GM21423 (cell line): ENCODE measurements at regions not wholly inside any gene's neighbourhood (a gene's known extent, or its start where the extent isn't known, plus 50 kb on each side); places are given as distances from the start of the nearest gene placed in this dataset.

Source experiments
- ATAC-seq: cut with Tn5 transposase; IDR thresholded peaks from one replicate; pipeline ENCODE4 v1.9.1; 2021; ENCODE audit warnings: mild to moderate bottlenecking, moderate library complexity; ENCODE audit not compliant: unreplicated experiment

DNA sequence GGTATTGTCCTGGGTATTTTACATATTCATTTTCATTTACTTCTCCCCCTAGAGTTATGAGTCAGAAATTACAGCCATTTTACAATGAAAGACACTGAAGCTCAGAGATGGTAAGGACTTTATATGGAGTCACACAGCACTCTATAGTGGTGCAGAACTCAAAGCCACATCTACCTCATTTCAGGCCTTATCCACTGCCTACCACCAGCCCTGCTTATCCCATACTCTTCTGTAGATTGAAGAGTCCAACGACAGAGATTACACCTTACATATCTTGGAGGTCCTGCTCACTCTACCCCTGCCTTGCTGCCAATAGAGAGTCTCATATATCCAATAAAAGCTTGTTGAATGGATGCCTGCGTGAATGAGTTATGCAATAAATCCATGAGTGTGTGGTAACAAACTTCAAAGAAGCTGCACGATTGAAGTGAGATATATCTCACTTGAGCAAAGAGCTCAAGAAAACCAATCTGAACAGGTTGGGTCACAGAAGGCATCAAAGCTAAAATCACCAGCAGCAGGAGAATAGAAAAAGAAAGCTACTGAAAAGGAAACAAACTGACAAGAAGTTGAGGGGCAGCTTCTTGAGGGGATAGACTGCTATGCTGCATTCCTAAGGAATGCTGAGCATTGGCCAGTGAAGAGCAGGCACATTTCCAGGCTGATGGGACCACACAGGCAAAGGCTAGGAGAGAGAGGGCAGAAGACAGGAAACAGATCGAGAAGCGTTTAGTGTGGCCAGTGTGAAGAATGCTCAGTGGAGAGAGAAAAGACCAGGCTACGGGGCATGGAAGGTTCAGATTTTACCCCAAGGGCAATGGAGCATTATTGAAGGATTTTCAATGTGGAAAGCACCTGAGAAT, 585.6 kb downstream of the DHX35 start:
- ATAC-seq, result no peak

GRCh38 chr20:39541136-39541803, 579.1 kb downstream of the DHX35 start:
- no peak for ATAC-seq

- no peak for ATAC-seq
Observed at GRCh38 chr20:39538317-39538716, 576.2 kb downstream of the DHX35 start.

DNA sequence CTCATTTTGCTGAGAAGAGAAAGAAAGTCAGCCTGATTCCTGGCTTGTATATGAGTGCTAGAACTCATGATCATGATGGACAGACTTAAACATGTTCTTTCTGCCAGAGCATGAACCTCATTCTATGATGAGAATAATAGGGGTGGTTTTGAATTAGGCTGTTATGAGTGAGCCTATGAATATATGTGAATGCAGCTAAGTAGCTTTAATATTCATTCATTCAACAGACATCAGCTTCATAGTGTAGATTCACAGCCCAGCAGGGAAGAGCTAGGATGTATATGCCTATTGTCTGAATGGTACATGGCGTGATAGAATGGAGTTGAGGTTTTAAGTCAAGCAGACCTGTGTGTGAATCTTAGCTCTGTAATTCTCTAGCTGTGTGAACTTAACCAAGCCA, 573.2 kb downstream of the DHX35 start:
- ATAC-seq, result no peak

- no peak for ATAC-seq
Observed at GRCh38 chr20:39534846-39535245, 572.7 kb downstream of the DHX35 start.

GRCh38 chr20:39533858-39534257, 571.7 kb downstream of the DHX35 start:
- ATAC-seq, result no peak

- no peak for ATAC-seq
Observed at GRCh38 chr20:39532205-39532604, 570.1 kb downstream of the DHX35 start.

DNA sequence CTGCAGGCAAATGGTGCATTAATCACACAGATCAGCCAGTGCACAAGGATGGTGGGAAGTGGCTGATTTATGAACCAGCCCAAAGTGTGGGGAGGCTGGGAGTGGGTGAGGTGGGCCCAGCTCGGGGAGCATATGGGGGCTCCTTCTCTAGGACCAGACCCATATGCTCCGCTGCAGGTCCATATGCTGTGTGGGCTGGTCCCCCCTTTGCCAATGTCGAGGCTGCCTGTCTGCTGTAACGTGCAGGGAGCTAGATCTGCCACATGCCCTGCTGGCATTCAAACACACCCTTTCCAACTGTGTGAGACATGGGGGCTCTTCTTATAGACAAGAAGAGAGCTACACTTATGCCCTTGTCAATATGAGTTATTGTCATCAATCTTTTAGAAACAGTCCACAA, 566.3 kb downstream of the DHX35 start:
- no peak for ATAC-seq

DNA sequence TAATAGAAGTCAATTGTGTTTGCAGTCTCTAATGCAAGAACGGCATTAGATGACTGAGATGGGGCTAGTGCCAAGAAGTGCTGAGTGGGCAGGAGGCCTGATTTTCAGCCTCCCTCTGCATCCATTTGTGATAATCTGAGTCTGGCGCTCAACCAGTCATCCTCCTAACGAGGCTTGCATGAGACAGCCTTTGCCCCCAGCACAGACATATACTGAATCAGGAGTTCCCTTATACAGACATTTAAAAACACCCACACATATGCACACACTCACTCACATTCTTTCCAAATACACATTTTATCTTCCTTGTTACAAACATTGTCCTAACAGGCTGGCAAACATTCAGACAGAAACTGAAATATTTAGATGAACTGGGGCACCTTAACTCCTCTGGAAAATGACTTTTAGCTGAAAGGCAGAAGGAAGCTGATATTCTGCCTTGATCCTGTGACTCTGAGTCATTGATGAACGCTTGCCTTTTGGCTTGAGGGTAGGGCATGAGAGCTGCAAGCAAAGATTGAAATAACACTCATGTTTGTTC, 562.3 kb downstream of the DHX35 start:
- ATAC-seq, result no peak

DNA sequence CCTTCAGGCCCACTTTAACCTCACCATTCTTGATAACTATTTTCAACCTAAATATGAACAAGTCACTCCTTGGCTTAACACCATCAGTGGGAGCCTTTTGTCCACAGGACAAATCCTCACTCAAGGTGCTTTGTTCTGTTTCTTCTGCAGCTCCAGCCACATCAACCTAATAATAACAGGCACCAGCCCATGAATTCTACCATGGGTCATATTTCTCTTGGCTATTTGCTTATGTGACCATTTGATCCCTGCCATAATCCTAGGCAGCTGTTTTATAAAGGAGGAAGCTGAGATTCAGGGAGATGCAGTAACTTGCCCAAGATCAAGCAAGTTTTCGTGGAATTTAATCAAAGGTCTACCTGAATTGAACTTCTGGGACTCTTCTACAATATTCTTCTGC, 561.3 kb downstream of the DHX35 start:
- ATAC-seq, result no peak

DNA sequence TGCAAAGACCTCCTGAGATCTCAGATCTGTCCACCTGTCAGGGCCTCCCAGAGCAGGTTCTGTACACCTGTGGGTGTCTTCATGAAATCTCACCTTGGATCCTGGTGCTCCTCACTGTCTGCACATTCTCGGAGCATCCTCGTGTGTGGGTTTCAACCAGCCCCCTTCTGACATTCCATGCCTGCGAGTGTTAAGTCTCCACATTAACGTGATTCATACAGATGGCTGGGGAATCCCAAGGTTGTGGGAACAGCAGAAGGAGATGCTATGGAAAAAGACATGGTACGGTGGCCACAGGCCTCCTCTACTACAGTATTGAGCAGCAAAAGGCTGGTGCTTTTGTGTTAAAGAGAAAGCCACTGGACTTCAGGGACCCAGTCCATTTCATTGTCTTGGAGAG, 556.5 kb downstream of the DHX35 start:
- ATAC-seq, result no peak

GRCh38 chr20:39516964-39517363, 554.8 kb downstream of the DHX35 start:
- ATAC-seq, result no peak

DNA sequence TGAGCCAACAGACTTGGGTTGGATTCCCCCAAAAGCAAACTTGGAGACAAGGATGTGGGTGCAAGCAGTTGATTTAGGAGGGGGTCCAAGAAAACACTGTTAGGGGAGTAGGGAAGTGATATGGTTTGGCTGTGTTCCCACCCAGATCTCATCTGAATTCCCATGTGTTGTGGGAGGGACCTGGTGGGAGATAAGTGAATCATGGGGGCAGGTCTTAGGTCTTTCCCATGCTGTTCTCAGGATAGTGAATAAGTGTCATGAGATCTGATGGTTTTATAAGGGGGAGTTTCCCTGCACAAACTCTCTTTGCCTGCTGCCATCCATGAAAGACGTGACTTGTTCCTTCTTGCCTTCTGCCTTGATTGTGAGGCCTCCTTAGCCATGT, 542.6 kb downstream of the DHX35 start:
- no peak for ATAC-seq

DNA sequence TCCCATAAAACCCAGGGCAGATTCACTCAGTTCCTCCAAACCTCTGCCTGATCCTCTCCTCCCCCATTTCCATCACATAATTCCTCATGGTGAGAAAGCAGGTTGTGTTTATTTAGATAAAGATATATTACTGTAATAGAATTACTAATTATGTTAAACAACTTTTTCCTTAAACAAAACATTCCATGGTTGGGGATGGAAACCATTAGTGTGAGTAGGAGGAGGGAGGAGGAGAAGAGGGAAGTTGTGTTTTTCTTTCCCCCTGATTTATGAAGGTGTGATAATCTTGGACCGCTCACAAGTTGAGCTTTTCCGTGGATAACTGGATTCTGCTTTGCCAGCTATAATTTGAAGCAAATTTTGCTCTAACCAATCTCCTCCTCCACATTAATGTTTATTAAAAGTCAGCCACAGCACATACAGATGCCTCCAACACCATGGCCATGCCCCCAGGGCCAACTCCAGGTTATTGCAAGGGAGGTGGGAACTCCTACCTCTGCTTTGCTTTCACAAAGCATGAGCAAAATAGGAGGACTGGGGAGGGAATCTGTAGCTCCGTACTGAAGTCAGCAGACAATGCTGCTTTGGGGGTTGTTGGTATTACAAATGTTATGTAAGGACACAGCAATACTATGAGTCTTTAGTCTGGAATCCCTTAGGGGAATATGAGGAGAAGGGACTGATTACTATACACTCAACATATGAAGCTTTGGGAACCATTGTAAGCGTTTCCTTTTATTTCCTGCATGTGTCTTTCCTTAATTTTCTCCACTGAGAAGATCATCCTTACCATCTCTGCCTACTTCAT, 542.0 kb downstream of the DHX35 start:
- ATAC-seq, result no peak

GRCh38 chr20:39492223-39492797, 530.2 kb downstream of the DHX35 start:
- ATAC-seq, result no peak

DNA sequence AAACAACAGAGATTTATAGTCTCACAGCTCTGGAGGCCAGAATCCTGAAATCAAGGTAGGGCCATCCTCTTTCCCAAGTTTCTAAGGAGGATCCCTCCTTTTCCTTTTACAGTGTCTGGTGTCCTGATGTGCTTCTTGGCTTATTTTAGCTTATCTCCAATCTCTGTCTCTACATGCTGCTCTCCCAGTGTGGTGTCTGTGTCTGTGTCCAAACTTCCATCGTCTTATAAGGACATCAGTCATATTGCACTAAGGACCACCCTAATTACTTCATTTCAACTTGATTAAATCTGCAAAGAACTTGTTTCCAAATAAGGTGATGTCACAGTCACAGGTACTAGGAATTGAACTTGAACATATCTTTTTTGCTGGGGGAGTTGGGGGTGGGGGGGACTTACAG, 529.6 kb downstream of the DHX35 start:
- ATAC-seq, result no peak

DNA sequence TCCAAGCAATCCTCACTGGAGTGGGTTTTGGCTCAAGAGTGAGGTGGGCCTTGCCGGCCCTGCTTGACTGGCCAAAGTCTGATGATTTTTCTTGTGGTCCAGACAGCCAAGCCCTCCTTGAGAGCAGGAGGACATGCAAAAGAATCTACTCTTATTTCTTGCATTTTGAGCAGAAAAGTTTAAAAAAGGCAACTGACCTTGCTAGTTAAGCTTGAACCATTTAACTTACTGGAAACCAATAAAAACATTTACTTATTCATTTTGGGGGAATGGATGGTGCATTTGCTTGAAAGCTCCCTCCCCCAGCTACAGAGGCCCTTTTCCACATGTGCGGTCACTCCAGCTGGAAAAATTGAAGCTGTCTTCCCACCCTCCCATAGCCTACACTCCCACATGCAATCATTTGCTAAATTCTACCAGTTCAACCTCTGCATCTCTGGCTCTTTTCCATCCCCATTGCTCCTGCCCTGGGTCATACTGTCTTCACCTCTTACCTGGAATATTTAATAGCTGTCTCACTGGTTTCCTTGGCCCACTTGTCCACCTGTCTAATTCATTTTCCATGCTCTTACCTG, 527.9 kb downstream of the DHX35 start:
- ATAC-seq, result no peak

- ATAC-seq, result no peak
Observed at GRCh38 chr20:39480276-39481043, 518.3 kb downstream of the DHX35 start.

DNA sequence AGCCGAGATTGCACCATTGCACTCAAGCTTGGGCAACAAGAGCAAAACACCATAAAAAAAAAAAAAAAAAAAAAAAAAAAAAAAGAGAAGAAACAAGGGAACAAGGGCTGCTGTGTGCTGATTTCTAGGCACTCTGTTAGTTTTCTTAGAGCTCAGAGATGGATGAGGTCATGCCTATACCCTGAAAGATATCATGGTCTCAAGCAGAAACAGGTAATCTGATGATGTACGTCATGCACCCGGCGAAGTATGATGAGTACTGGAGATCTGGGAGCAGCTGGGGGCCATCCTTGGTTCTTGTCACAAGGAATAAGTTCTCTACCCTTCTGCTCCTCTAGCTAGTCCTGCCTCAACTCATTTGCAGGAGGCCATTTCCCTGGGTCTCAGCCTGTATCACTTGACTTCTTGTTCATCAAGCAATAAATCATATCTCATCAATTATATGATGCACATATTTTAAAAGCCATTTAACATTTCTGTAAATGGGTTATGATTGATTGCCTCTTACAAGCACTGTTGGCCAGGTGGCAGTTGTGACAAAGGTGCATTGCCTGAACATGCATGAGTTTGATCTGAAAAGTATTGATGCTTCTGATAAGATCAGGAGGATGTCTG, 517.2 kb downstream of the DHX35 start:
- no peak for ATAC-seq
